ENCODE measurements at regions not wholly inside any gene's neighbourhood (a gene's known extent, or its start where the extent isn't known, plus 50 kb on each side); places are given as distances from the start of the nearest gene placed in this dataset.

DNA sequence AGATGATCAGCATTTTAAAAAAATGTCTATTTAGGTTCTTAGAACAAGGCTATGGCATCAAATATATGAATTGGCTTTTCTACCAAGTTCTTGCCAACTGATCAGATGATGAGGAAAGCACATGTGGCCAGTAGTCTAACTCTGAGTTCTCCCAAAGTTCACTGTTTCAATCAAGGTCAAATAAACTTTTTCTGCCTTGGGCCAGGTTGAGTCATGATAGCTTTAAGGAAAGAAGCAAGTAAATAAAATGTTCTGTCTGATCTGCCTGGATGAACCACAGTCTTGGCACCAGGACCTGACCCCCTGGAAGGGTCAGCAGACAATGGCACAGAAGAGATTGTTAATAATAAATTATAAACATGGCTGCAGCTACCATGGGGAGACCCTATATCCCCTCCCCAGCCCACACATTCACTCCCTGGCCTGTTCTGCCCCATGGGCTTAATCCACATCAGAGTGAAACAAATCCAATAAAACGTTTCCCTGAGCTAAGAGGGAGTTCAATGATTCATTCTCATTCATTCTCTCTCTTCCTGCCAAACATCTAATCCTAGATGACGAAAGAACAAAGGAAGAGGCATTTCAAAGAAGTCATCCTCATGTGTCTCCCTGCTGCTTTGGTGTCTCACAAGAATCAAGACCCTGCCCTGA is 661.6 kb downstream of the DHX35 start:
- no peak overlapping the region for H3K4me3 ChIP-seq (ENCODE audit: low read depth, low read length)

DNA sequence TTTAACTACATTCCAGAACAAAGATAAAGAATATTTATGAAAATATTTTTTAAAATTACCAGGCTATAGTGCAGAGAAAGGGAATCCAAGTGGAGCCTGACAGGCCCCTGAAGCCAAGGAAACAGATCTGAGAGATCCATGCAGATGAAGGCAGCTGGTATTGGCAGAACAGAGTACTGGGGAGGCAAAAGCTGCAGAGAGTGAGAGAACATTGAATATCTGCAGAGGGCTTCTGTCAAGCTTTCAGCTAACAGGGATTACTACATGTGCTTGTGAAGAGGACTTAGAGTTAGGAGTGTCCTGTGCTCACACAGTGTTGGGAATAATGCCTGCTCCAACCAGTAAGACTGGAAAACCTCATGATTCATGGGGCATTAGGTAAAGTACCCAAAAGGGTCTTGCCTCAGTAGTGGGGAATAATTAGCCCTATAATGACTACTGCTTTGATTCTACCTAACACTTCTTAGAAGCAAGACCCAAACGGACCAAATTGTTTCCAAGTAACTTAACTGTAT is 657.2 kb downstream of the DHX35 start:
- H3K4me3 ChIP-seq (ENCODE audit: low read depth, low read length), result no peak overlapping the region

DNA sequence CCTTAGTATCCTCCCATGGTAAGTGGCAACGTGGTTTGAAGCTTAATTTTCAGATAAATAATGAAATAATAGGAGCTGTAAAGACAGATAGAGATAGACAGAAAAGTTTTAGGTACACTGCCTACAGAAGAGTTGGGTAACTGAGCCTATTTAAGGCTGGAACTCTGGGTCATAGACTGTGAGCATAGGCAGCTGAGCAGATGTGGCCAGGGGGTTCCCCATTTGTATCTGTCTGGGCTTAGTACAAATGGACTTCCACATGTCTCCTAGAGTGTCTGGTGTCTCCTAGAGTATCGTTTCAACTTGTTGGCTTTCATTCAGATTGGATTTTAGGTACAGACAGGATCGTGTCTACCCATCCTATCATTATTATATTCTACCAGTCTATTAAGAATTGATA is 649.8 kb downstream of the DHX35 start:
- no peak overlapping the region for H3K4me3 ChIP-seq (ENCODE audit: low read depth, low read length)

GRCh38 chr20:39607141-39607540 is 645.0 kb downstream of the DHX35 start:
- H3K4me3 ChIP-seq (ENCODE audit: low read depth, low read length), result no peak overlapping the region

- H3K4me3 ChIP-seq (ENCODE audit: low read depth, low read length), result no peak overlapping the region
Observed at GRCh38 chr20:39605908-39606307, 643.8 kb downstream of the DHX35 start.

GRCh38 chr20:39605361-39605760 is 643.2 kb downstream of the DHX35 start:
- H3K4me3 ChIP-seq (ENCODE audit: low read depth, low read length), result no peak overlapping the region

DNA sequence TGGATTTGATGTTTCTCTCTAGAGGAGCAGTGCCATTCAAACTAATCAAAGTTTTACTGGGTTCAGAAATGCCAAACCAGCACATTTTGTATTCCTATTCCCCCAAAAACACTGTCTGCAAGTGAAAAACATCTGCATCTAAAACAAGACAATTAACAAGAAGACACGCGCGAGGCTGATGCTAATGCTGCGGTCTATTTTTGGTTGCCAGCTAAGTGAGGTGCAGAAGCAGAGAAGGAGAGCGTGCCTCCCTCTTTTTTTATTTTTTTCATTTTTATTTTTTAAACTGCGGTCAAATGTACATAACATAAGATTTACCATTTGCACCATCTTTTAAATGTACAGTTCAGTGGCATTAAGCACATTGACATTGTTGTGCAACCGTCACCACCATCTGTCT is 641.1 kb downstream of the DHX35 start:
- no peak overlapping the region for H3K4me3 ChIP-seq (ENCODE audit: low read depth, low read length)

DNA sequence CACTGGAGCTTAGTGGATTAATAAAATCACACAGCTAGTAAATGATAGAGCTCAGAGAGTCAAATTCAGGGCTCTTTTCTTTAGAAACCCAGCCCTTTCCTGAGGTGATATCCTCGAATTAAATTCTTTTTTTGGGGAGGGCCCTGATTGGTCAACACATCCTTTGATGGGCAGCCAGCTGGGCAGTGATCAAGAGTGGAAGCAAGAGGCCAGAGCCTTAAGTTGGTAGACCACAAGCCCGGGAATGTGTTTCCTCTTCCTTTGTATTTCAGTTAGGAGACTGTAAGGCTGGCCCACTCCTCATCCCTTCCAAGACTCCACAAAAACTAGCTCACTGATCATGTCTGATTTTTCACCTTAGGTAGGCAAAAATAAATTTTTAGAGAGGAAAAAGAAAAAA is 640.5 kb downstream of the DHX35 start:
- no peak overlapping the region for H3K4me3 ChIP-seq (ENCODE audit: low read depth, low read length)

- no peak overlapping the region for H3K4me3 ChIP-seq (ENCODE audit: low read depth, low read length)
Observed at GRCh38 chr20:39600871-39601270, 638.7 kb downstream of the DHX35 start.

DNA sequence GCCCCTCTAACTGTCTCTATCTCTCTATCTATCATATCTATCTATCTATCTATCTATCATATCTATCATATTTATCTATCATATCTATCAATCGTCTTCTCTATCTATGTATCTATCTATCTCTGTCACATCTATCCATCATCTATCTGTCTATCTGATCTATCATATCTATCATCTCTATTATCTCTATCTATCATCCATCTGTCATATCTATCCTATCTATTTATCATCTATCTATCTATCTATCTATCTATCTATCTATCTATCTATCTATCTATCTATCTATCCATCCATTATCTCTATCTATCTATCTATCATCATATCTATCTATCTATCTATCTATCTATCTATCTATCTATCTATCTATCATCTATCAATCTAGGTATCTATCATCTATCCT is 638.0 kb downstream of the DHX35 start:
- H3K4me3 ChIP-seq (ENCODE audit: low read depth, low read length), result no peak overlapping the region

GRCh38 chr20:39596554-39596953 is 634.4 kb downstream of the DHX35 start:
- H3K4me3 ChIP-seq (ENCODE audit: low read depth, low read length), result no peak overlapping the region

DNA sequence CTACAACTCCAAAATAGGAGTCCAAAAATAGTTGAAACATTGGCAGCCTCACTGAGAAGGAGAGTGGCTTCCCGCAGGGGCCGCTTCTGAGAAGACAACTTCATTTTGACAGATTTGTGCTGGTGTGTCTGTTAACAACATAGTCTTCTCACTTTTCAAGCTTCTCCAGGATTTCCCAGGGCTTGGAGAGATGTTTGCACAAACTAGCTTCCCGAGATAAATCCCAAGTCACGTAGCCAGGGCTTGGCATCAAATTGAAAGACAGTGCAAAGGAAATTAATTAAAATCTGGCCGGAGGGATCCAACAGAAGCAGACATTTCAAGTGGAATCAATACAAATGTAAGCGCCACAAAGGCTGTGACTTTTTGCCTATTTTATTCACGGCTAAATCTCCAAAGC is 630.2 kb downstream of the DHX35 start:
- H3K4me3 ChIP-seq (ENCODE audit: low read depth, low read length), result no peak overlapping the region

GRCh38 chr20:39588148-39588757 is 626.1 kb downstream of the DHX35 start:
- H3K4me3 ChIP-seq (ENCODE audit: low read depth, low read length), result no peak overlapping the region

DNA sequence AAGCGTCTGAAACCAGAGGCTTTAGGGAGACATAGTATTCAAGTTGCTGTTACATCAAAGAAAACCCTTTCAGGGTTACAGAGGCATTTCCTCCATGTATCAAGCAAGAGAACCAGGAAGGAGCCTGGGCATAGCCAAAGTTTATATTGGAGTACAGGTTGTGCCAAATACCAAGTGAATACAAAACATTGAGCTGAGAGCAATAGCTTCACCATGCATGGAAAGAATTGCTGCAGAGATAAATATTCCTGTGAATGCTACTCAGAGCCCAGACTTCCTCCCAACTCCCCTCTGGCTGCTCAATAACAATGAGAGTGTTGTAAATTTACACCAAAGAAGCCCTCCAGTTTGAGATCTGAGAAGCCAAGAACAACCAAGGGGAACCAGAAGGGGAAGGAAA is 618.9 kb downstream of the DHX35 start:
- no peak overlapping the region for H3K4me3 ChIP-seq (ENCODE audit: low read depth, low read length)

- no peak overlapping the region for H3K4me3 ChIP-seq (ENCODE audit: low read depth, low read length)
Observed at GRCh38 chr20:39576771-39577170, 614.6 kb downstream of the DHX35 start.

- no peak overlapping the region for H3K4me3 ChIP-seq (ENCODE audit: low read depth, low read length)
Observed at GRCh38 chr20:39574061-39574460, 611.9 kb downstream of the DHX35 start.

- H3K4me3 ChIP-seq (ENCODE audit: low read depth, low read length), result no peak overlapping the region
Observed at GRCh38 chr20:39571171-39571570, 609.0 kb downstream of the DHX35 start.

- no peak overlapping the region for H3K4me3 ChIP-seq (ENCODE audit: low read depth, low read length)
Observed at GRCh38 chr20:39568109-39568508, 606.0 kb downstream of the DHX35 start.

DNA sequence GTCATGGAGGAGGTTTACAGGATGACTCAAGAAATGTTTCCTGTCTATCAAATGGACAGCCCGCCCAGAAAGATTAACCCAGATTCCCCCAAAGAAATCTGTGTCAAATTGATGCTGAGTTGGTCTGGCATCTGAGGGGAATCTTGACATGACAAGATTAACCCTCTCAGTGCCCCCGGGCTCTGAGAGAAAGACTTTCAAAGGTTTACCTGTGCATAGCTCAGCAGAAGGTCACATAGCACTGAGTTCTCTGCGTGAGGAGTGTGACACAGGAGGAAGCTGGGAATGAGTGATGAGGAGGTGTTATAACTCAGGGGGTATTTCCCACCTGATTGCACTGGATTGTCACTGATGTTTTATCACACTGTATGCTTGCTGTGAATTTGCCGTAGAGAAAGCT is 601.2 kb downstream of the DHX35 start:
- H3K4me3 ChIP-seq (ENCODE audit: low read depth, low read length), result no peak overlapping the region

- H3K4me3 ChIP-seq (ENCODE audit: low read depth, low read length), result no peak overlapping the region
Observed at GRCh38 chr20:39554341-39554740, 592.2 kb downstream of the DHX35 start.

GRCh38 chr20:39553120-39553519 is 591.0 kb downstream of the DHX35 start:
- no peak overlapping the region for H3K4me3 ChIP-seq (ENCODE audit: low read depth, low read length)

DNA sequence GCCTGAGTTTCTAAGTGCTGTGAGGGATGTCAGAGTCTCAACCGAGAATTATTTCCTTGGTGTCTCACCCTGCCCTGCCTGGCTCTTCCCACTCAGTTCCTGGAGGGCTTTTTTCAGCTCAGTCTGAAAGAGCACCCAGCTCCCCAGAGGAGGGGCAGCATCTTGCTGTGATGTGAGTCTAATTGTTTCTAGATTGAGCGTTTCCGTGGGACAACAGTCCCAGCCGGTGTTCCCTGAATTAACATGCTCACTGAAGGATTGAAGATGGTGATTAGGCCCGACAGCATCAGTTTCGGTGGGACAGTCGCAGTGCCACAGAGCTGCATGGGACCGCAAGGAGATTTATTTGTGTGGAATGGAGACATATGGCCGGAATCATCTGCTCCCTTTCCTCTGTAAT is 587.6 kb downstream of the DHX35 start:
- no peak overlapping the region for H3K4me3 ChIP-seq (ENCODE audit: low read depth, low read length)

Measured in iPS-11a (cell line).